Prostate gland (tissue), 2 donors: ENCODE measurements at regions not wholly inside any gene's neighbourhood (a gene's known extent, or its start where the extent isn't known, plus 50 kb on each side); places are given as distances from the start of the nearest gene placed in this dataset.

Experiments
- DNase-seq: peaks from one replicate; pipeline ENCODE4 v3.0.0-alpha.2; 2019; ENCODE audit warnings: low spot score
- H3K27ac ChIP-seq, 2 donors: fragments of 200-600 bp; sonication (generic); 2 replicates each; pipeline ENCODE4 v1.5.1; 2017 to 2019
- H3K27me3 ChIP-seq: fragments of 200-600 bp; sonication (generic); replicated peaks from 2 replicates; pipeline ENCODE4 v1.5.1; 2019; ENCODE audit not compliant: insufficient read depth
- H3K36me3 ChIP-seq, 2 donors: fragments of 200-600 bp; sonication (generic); 1 replicate in 1 of 2; 2 replicates in 1 of 2; pipeline versions ENCODE4 v1.5.1 to v1.8.1; 2017 to 2019
- H3K4me1 ChIP-seq: fragments of 200-600 bp; sonication (generic); replicated peaks from 2 replicates; pipeline ENCODE4 v1.5.1; 2019
- H3K4me3 ChIP-seq, 2 donors: fragments of 200-600 bp; sonication (generic); 2 replicates each; pipeline ENCODE4 v1.5.1; 2017 to 2019
- H3K9me3 ChIP-seq: fragments of 200-600 bp; sonication (generic); 2 replicates; pipeline ENCODE4 v1.5.1; 2017
- CTCF ChIP-seq, 4 experiments: fragments of 200-600 bp in 2 of 4; fragments of 450-650 bp in 2 of 4; sonication (generic) in 2 of 4; IDR thresholded peaks; 1 replicate in 3 of 4; 2 replicates in 1 of 4; pipeline ENCODE4 v1.5.1; 2016 to 2019; ENCODE audit warnings: antibody characterized with exemption in 4 of 4, mild to moderate bottlenecking in 2 of 4, moderate library complexity in 2 of 4
- POLR2A ChIP-seq: fragments of 450-650 bp; IDR thresholded peaks from one replicate; pipeline ENCODE4 v1.6.1; 2016; ENCODE audit warnings: antibody characterized with exemption, mild to moderate bottlenecking
- POLR2AphosphoS5 ChIP-seq: sonication (generic); formaldehyde crosslinking; IDR thresholded peaks from one replicate; pipeline ENCODE4 v1.6.1; 2017; ENCODE audit warnings: antibody characterized with exemption
- WGBS: methylation state at CpG from one replicate; pipeline ENCODE4 v1.1.5; 2018; 5-methylcytosine and 5-hydroxymethylcytosine counted together
- intact Hi-C: fragments of 100-400 bp; cut with DNase I; formaldehyde crosslinking; loops from one replicate; pipeline ENCODE4 v1.14.2; 2022

DNA sequence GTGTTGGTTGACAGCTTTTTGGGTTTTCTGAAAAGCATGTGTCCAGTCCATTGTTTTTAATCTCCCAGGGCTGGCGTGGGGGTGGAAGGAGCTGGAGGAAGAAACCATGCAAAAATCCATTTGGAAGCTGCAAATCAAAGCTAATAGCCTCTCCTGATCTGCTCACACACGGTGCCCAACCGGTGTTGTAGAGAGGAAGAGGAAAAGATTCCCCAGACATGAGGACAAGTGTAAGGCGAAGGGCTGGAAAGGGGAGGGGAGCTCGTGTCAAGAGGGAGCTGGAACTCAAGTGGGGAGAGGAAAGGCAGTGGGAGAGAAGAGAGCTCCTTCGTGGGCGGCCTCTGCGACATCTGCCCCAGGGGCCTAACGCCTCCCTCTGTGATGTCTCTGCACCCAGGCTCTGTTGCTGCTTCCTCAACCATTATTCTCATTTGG, 112.3 kb upstream of the IRF2BP2 start:
- DNase-seq, result no peak
- Histone ChIP-seq H3K36me3 (no peaks in the 10 kb centered on the region), H3K4me1 (peaks cover 46% of the 10 kb centered on the region), H3K4me3 (no peak overlapping the region), H3K27ac (peak overlapping the region; percentile 95 to 97), H3K9me3 (no peaks in the 10 kb centered on the region), H3K27me3 (no peaks in the 10 kb centered on the region)
- intact Hi-C loops, result loop anchor here (2.0 to 5.0 kb wide), 6 partner anchors 145 to 325 kb away; no protein-coding TSS in a partner anchor
- 21% methylated on average over 9 of the region's 9 CpGs for WGBS
- TF ChIP-seq CTCF (IDR thresholded peaks at IDR 0.05) (no peak), POLR2AphosphoS5 (no peak), POLR2A (no peak)

GRCh38 chr1:234721476-234722269, 111.7 kb upstream of the IRF2BP2 start:
- TF ChIP-seq POLR2AphosphoS5, result peak; percentile 54
- no peak for TF ChIP-seq POLR2A
- Histone ChIP-seq H3K27me3 (no peaks in the 10 kb centered on the region), H3K4me3 (no peak overlapping the region), H3K9me3 (no peaks in the 10 kb centered on the region), H3K36me3 (no peaks in the 10 kb centered on the region), H3K27ac (peak overlapping the region; percentile 95 to 97), H3K4me1 (peaks cover 42% of the 10 kb centered on the region)
- intact Hi-C loops, result loop anchor here (2.0 to 5.0 kb wide), 6 partner anchors 146 to 326 kb away; no protein-coding TSS in a partner anchor
- peak; percentile 62 for DNase-seq
- 12% methylated on average over 12 of the region's 12 CpGs for WGBS

GRCh38 chr1:234720709-234721441, 110.9 kb upstream of the IRF2BP2 start:
- Histone ChIP-seq H3K27me3 (no peaks in the 10 kb centered on the region), H3K4me3 (no peak overlapping the region), H3K36me3 (no peaks in the 10 kb centered on the region), H3K4me1 (peaks cover 35% of the 10 kb centered on the region), H3K9me3 (no peaks in the 10 kb centered on the region), H3K27ac (peak overlapping the region; percentile 95 to 97)
- intact Hi-C loops, result loop anchor here (5.0 kb wide), 5 partner anchors 146 to 326 kb away; no protein-coding TSS in a partner anchor
- TF ChIP-seq POLR2AphosphoS5, result no peak
- no peak for TF ChIP-seq POLR2A
- TF ChIP-seq CTCF (IDR thresholded peaks at IDR 0.05), result no peak
- 63% methylated on average over 15 of the region's 15 CpGs for WGBS
- no peak for DNase-seq

DNA sequence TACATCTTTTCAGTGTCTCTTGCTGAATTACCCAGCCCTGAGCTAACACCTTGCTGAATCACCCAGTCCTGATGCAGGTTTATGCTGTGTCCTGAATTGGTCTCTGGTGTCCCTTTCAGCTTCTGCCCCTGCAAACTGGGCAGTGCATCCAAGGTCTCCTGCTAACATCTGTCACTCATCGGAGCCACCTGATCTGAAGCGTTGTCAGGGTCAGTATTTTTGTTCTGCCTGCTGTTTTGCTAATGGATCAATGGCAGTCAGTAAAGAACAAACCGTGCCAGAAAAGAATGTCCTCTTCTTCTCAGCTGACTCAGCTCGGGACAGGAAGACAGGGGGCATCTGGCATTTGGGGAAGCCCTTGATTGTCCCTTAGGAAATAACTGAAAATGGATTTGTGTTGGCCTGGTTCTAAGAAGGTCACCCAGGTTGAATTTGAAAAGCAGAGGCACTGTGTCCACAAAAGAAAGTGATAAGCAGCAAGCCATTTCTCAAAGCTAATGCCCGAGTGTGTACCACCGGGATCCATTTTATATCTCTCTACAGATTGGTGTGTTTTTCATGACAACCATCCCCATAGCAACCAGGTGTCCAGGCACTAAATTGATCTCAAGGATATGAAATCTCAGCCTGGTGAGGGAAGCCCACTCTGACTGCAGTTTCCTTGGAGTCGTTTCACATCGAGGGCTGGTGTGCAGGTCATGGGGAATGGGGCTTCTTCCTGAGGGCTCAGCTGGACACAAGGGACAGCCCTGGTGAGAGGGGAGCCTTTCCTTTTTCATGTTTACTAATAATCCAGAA, 109.7 kb upstream of the IRF2BP2 start:
- intact Hi-C loops, result loop anchor here (5.0 kb wide), 5 partner anchors 148 to 328 kb away; no protein-coding TSS in a partner anchor
- 69% methylated on average over 8 of the region's 8 CpGs for WGBS
- Histone ChIP-seq H3K9me3 (no peaks in the 10 kb centered on the region), H3K36me3 (no peaks in the 10 kb centered on the region), H3K27me3 (no peaks in the 10 kb centered on the region), H3K4me3 (no peak overlapping the region), H3K27ac (peak overlapping the region; percentile 95 to 97), H3K4me1 (peaks cover 23% of the 10 kb centered on the region)
- TF ChIP-seq CTCF (IDR thresholded peaks at IDR 0.05) (no peak), POLR2A (no peak), POLR2AphosphoS5 (no peak)
- no peak for DNase-seq
